ENCODE measurements at regions not wholly inside any gene's neighbourhood (a gene's known extent, or its start where the extent isn't known, plus 50 kb on each side); places are given as distances from the start of the nearest gene placed in this dataset.
"Not testable (repeated sequence)": the region's sequence is repeated elsewhere in the genome, so short reads cannot be mapped to it uniquely, and the experiment has no call there.

DNA sequence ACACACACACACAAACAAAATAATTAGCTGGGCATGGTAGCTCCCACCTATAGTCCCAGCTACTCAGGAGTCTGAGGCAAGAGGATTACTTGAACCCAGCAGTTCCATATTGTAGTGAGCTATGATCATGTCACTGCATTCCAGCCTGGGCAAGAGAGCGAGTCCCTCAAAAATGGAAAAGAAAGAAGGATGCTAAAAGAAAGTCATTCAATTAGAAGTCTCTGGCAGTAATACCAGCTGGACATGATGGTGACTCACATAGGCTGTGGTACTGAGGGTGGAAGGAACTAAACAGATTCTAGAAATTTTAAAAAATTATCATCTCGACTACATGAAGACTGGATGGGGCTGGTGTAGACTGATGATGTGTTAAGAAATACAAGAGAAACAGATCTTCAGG, 385.3 kb downstream of the ETV1 start:
- no peak overlapping the region for H3K27ac ChIP-seq (ENCODE audit: low read length)
- H2AFZ ChIP-seq (ENCODE audit: low read length): no peak overlapping the region
- no peak overlapping the region for H3K4me3 ChIP-seq (ENCODE audit: low read length)
- H3K9ac ChIP-seq (ENCODE audit: low read length): no peak overlapping the region
- no peaks in the 10 kb centered on the region for H3K9me2 ChIP-seq (replicated peaks; ENCODE audit: insufficient read depth, low read length)
- H3K4me2 ChIP-seq (ENCODE audit: low read depth, low read length, poor library complexity, severe bottlenecking): no peak overlapping the region
- no peak for DNase-seq
- peaks cover 8% of the 10 kb centered on the region for H3K9me3 ChIP-seq (ENCODE audit: low read length)
- no peaks in the 10 kb centered on the region; the same call in 1 of the 2 replicates for H3K36me3 ChIP-seq (ENCODE audit: insufficient read depth, low read length)
- no peaks in the 10 kb centered on the region for H3K79me2 ChIP-seq (ENCODE audit: low read length)
- H3K4me1 ChIP-seq (ENCODE audit: low read length): no peaks in the 10 kb centered on the region
- H3K27me3 ChIP-seq (ENCODE audit: low read length): no peaks in the 10 kb centered on the region
- no peaks in the 10 kb centered on the region for H4K20me1 ChIP-seq (ENCODE audit: insufficient read depth, low read depth, low read length)

DNA sequence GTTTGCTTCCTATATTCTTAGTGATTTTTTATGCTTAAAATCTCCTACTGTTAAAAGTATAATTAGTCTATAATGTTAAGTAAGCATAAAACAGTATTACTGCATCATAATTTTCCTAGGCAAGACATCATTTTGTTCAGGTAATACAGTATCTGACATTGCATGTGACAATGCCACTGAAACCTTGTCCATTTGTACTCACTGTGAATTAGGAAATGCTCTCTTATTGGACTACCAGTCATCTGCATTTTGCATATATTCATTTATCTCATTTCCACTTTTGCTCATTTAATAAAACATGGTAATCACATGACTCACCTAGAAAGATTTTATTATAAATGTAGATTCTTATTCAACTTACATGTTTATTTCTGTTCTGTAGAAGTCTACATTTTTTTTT, 379.1 kb downstream of the ETV1 start:
- Histone ChIP-seq H3K4me1 (ENCODE audit: low read length) (no peaks in the 10 kb centered on the region), H4K20me1 (ENCODE audit: insufficient read depth, low read depth, low read length) (no peaks in the 10 kb centered on the region), H3K9me2 (replicated peaks; ENCODE audit: insufficient read depth, low read length) (0 out of 2 replicates have a peak, but pooled peaks cover 4% of the 10 kb centered on the region), H3K27ac (ENCODE audit: low read length) (no peak overlapping the region), H3K9me3 (ENCODE audit: low read length) (peaks cover 8% of the 10 kb centered on the region), H3K4me3 (ENCODE audit: low read length) (no peak overlapping the region), H3K27me3 (ENCODE audit: low read length) (no peaks in the 10 kb centered on the region), H3K79me2 (ENCODE audit: low read length) (no peaks in the 10 kb centered on the region), H3K36me3 (ENCODE audit: insufficient read depth, low read length) (no peaks in the 10 kb centered on the region; the same call in 1 of the 2 replicates), H3K9ac (ENCODE audit: low read length) (no peak overlapping the region), H3K4me2 (ENCODE audit: low read depth, low read length, poor library complexity, severe bottlenecking) (no peak overlapping the region), H2AFZ (ENCODE audit: low read length) (no peak overlapping the region)
- DNase-seq: no peak

DNA sequence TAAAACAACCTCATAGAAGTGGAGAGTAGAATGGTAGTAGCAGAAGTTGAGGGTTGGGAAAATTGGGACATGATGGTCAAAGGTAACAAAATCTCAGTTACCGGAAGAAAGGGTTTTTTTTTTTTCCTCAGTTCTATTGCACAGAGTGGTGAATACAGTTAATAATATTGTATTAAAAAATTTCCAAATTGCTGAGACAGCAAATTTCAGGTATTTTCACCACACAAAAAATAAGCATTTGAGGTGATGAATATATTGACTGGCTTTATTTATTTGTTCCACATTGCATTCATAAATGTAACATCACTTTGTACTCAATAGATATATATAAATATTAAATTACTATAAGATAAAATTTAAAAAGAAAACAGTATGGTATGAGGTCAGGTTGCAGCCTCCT, 373.8 kb downstream of the ETV1 start:
- no peak overlapping the region for H3K4me2 ChIP-seq (ENCODE audit: low read depth, low read length, poor library complexity, severe bottlenecking)
- H3K27me3 ChIP-seq (ENCODE audit: low read length): no peaks in the 10 kb centered on the region
- no peaks in the 10 kb centered on the region for H3K4me1 ChIP-seq (ENCODE audit: low read length)
- H3K27ac ChIP-seq (ENCODE audit: low read length): no peak overlapping the region
- H3K9me2 ChIP-seq (replicated peaks; ENCODE audit: insufficient read depth, low read length): no peaks in the 10 kb centered on the region
- no peak overlapping the region for H2AFZ ChIP-seq (ENCODE audit: low read length)
- no peaks in the 10 kb centered on the region for H4K20me1 ChIP-seq (ENCODE audit: insufficient read depth, low read depth, low read length)
- H3K79me2 ChIP-seq (ENCODE audit: low read length): no peaks in the 10 kb centered on the region
- H3K36me3 ChIP-seq (ENCODE audit: insufficient read depth, low read length): no peaks in the 10 kb centered on the region
- H3K9ac ChIP-seq (ENCODE audit: low read length): no peak overlapping the region
- no peak overlapping the region for H3K4me3 ChIP-seq (ENCODE audit: low read length)
- no peak for DNase-seq
- no peaks in the 10 kb centered on the region for H3K9me3 ChIP-seq (ENCODE audit: low read length)

DNA sequence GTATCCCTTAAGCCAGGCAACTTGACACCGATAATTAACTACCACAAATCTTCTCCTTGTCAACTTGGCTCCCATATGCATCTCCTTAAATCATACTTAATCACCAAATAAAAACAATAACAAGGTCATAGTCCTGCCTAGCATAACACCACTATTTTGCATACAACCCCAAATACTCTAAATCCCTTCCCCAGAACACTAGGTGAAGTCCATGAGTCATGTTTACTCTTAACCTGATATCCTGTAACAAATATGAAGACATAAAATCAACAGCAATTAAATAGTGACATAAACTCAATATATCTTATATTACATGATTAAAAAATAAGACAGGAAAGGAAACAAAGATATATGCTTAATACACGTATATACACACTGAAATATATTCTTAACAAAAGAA, 362.0 kb downstream of the ETV1 start:
- no peaks in the 10 kb centered on the region for H3K9me3 ChIP-seq (ENCODE audit: low read length)
- H3K27ac ChIP-seq (ENCODE audit: low read length): no peak overlapping the region
- H3K79me2 ChIP-seq (ENCODE audit: low read length): no peaks in the 10 kb centered on the region
- no peaks in the 10 kb centered on the region for H3K27me3 ChIP-seq (ENCODE audit: low read length)
- H3K9ac ChIP-seq (ENCODE audit: low read length): no peak overlapping the region
- no peak overlapping the region for H3K4me3 ChIP-seq (ENCODE audit: low read length)
- no peak overlapping the region for H2AFZ ChIP-seq (ENCODE audit: low read length)
- H3K9me2 ChIP-seq (replicated peaks; ENCODE audit: insufficient read depth, low read length): no peaks in the 10 kb centered on the region
- no peaks in the 10 kb centered on the region for H4K20me1 ChIP-seq (ENCODE audit: insufficient read depth, low read depth, low read length)
- no peak overlapping the region for H3K4me2 ChIP-seq (ENCODE audit: low read depth, low read length, poor library complexity, severe bottlenecking)
- no peaks in the 10 kb centered on the region; the same call in 1 of the 2 replicates for H3K4me1 ChIP-seq (ENCODE audit: low read length)
- no peak for DNase-seq
- no peaks in the 10 kb centered on the region for H3K36me3 ChIP-seq (ENCODE audit: insufficient read depth, low read length)

DNA sequence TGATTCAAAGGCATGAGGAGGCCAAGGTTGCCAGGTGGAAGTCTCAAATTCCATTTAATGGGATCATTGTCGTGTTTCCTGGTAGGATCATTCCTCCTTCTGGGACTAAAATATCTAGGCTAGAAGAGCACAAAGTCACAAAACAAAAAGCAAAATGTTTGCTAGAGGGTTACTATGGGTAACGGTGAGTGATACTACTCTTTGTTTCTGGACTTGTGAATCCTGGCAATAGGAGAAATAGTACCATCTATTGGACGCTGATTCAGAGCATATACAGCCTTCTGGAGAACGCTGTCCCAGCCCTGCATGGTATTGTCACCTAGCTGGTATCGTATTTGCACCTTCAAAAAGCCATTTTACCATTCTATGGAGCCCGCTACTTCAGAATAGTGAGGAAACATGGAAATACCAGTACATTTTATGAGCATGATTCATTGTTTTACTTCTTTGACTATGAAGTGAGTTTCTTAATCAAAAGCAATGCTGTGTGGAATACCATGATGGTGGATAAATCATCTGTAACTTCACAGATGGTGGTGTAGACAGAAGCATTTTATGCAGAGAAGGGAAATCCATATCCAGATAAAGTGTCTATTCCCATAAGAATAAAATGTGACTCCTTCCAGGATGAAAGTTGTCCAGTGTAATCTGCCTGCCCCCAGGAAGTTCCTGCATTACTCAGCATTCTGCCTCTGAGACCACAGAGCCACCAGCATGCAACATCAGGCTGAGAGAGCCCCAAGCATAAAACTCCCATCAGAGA, 361.0 kb downstream of the ETV1 start:
- no peaks in the 10 kb centered on the region for H3K9me2 ChIP-seq (replicated peaks; ENCODE audit: insufficient read depth, low read length)
- no peak overlapping the region for H3K27ac ChIP-seq (ENCODE audit: low read length)
- H3K4me2 ChIP-seq (ENCODE audit: low read depth, low read length, poor library complexity, severe bottlenecking): no peak overlapping the region
- H2AFZ ChIP-seq (ENCODE audit: low read length): 0 out of 2 replicates have a peak overlapping the region, but pooled peaks have one; percentile 24
- no peaks in the 10 kb centered on the region for H3K36me3 ChIP-seq (ENCODE audit: insufficient read depth, low read length)
- H4K20me1 ChIP-seq (ENCODE audit: insufficient read depth, low read depth, low read length): no peaks in the 10 kb centered on the region
- H3K4me1 ChIP-seq (ENCODE audit: low read length): no peaks in the 10 kb centered on the region; the same call in 1 of the 2 replicates
- H3K9me3 ChIP-seq (ENCODE audit: low read length): no peaks in the 10 kb centered on the region
- no peak overlapping the region for H3K9ac ChIP-seq (ENCODE audit: low read length)
- DNase-seq: no peak
- H3K79me2 ChIP-seq (ENCODE audit: low read length): no peaks in the 10 kb centered on the region
- no peak overlapping the region for H3K4me3 ChIP-seq (ENCODE audit: low read length)
- no peaks in the 10 kb centered on the region for H3K27me3 ChIP-seq (ENCODE audit: low read length)

DNA sequence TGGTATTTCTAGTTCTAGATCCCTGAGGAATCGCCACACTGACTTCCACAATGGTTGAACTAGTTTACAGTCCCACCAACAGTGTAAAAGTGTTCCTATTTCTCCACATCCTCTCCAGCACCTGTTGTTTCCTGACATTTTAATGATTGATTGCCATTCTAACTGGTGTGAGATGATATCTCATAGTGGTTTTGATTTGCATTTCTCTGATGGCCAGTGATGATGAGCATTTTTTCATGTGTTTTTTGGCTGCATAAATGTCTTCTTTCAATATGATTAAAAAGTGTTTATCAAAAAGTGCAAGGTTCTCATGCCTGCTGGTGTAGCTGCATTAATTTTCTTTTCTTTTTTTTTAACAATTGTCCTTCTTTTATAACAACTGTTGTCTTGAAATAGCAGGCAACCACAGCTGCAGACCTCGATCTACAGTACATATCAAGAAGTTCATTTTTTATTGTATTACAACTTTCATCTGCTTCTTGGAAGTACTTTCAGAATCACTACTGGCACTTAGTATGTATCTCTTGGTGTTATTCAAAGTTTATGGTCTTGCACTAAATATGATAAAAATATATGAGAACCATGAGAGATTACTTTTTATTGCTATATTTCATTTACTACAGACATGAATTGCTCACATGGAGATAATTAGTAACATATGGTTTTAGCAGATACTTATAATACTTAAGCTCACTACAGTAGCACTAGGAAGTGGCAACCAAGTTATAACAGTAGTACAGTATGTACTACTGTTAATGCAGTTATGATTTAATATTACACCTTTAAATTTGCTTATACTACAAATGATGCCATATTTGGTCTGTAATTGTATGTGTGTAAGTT, 358.0 kb downstream of the ETV1 start:
- H3K9me3 ChIP-seq (ENCODE audit: low read length); H3K9me2 ChIP-seq (replicated peaks; ENCODE audit: insufficient read depth, low read length); H3K79me2 ChIP-seq (ENCODE audit: low read length); H3K4me1 ChIP-seq (ENCODE audit: low read length); H3K4me2 ChIP-seq (ENCODE audit: low read depth, low read length, poor library complexity, severe bottlenecking); H4K20me1 ChIP-seq (ENCODE audit: insufficient read depth, low read depth, low read length); H3K9ac ChIP-seq (ENCODE audit: low read length); H3K36me3 ChIP-seq (ENCODE audit: insufficient read depth, low read length); H3K4me3 ChIP-seq (ENCODE audit: low read length); H3K27ac ChIP-seq (ENCODE audit: low read length); H3K27me3 ChIP-seq (ENCODE audit: low read length); DNase-seq; H2AFZ ChIP-seq (ENCODE audit: low read length): not testable (repeated sequence)

DNA sequence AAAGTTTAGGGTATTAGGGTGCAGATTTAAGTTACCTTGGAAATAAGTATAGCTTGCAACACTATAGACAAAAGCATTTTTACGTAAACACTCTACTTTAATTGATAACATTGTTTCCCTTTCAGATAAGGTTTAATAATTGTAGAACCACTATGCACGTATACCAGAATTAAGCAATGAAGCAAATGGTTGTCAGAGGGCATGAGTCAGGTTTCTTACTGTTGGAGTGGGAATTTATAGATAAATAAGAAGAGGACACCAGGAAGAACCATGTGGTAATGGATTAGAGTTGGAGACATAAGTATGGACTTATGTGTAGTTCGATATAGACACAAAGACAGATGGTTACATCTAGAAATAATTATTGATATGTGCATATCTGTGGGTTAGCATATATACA, 355.6 kb downstream of the ETV1 start:
- no peaks in the 10 kb centered on the region for H3K36me3 ChIP-seq (ENCODE audit: insufficient read depth, low read length)
- DNase-seq: no peak
- no peaks in the 10 kb centered on the region for H3K9me2 ChIP-seq (replicated peaks; ENCODE audit: insufficient read depth, low read length)
- H3K9me3 ChIP-seq (ENCODE audit: low read length): no peaks in the 10 kb centered on the region
- H3K79me2 ChIP-seq (ENCODE audit: low read length): no peaks in the 10 kb centered on the region
- no peak overlapping the region for H3K27ac ChIP-seq (ENCODE audit: low read length)
- no peaks in the 10 kb centered on the region; the same call in 1 of the 2 replicates for H3K4me1 ChIP-seq (ENCODE audit: low read length)
- H4K20me1 ChIP-seq (ENCODE audit: insufficient read depth, low read depth, low read length): no peaks in the 10 kb centered on the region
- H2AFZ ChIP-seq (ENCODE audit: low read length): no peak overlapping the region; the same call in 1 of the 2 replicates
- no peak overlapping the region for H3K4me2 ChIP-seq (ENCODE audit: low read depth, low read length, poor library complexity, severe bottlenecking)
- H3K4me3 ChIP-seq (ENCODE audit: low read length): no peak overlapping the region
- no peak overlapping the region for H3K9ac ChIP-seq (ENCODE audit: low read length)
- no peaks in the 10 kb centered on the region for H3K27me3 ChIP-seq (ENCODE audit: low read length)

DNA sequence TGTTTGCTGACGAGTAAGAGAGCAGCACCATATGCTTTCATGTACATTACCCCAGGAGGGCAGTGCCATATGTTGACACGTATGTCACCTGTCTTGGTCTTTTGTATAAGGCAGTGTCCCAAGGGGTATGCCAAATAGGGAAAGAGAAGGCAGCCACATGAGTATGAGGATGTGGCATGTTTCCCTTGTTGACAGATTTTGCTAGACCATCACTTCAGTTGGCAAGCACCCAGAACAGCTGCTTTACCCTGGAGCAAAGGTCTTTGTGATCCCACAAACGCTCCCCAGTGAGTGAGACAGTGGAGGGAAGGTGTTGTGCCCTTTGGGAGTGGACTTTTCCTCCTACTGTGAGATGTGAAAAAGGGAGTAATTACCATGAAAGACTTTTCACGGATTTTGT, 350.1 kb downstream of the ETV1 start:
- Histone ChIP-seq H3K9me2 (replicated peaks; ENCODE audit: insufficient read depth, low read length) (no peaks in the 10 kb centered on the region), H4K20me1 (ENCODE audit: insufficient read depth, low read depth, low read length) (no peaks in the 10 kb centered on the region), H3K9me3 (ENCODE audit: low read length) (no peaks in the 10 kb centered on the region), H3K27ac (ENCODE audit: low read length) (no peak overlapping the region), H3K9ac (ENCODE audit: low read length) (no peak overlapping the region), H3K36me3 (ENCODE audit: insufficient read depth, low read length) (no peaks in the 10 kb centered on the region), H3K79me2 (ENCODE audit: low read length) (no peaks in the 10 kb centered on the region), H3K4me3 (ENCODE audit: low read length) (no peak overlapping the region), H2AFZ (ENCODE audit: low read length) (no peak overlapping the region), H3K27me3 (ENCODE audit: low read length) (no peaks in the 10 kb centered on the region), H3K4me1 (ENCODE audit: low read length) (peaks cover 5% of the 10 kb centered on the region), H3K4me2 (ENCODE audit: low read depth, low read length, poor library complexity, severe bottlenecking) (no peak overlapping the region)
- no peak for DNase-seq
